GM21723 (cell line): ENCODE measurements at regions not wholly inside any gene's neighbourhood (a gene's known extent, or its start where the extent isn't known, plus 50 kb on each side); places are given as distances from the start of the nearest gene placed in this dataset.
A peak's percentile ranks its signal among the peaks of the same experiment; 100 is the strongest.

Experiments used
- ATAC-seq: cut with Tn5 transposase; IDR thresholded peaks from one replicate; pipeline ENCODE4 v1.9.1; 2021; ENCODE audit warnings: mild to moderate bottlenecking, moderate library complexity; ENCODE audit not compliant: unreplicated experiment

DNA sequence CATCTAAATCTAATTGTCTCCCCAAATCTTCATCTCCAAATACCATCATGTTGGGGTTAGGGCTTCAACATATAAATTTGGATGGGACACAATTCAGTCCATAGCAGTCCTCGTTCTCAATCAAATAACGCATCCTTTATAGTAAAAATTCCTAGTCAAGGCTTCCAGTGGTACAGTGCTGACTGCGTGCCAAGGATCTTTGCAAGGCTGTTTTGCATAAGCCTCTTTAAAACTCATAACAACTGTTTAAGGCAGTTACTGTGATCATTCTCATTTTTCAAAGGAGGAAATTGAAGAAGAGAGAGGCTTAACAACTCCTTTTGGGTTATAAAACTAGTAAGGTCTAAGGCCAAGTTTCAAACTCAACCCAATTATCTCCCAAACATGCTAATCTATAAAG, 666.9 kb downstream of the NYAP2 start:
- no peak for ATAC-seq

DNA sequence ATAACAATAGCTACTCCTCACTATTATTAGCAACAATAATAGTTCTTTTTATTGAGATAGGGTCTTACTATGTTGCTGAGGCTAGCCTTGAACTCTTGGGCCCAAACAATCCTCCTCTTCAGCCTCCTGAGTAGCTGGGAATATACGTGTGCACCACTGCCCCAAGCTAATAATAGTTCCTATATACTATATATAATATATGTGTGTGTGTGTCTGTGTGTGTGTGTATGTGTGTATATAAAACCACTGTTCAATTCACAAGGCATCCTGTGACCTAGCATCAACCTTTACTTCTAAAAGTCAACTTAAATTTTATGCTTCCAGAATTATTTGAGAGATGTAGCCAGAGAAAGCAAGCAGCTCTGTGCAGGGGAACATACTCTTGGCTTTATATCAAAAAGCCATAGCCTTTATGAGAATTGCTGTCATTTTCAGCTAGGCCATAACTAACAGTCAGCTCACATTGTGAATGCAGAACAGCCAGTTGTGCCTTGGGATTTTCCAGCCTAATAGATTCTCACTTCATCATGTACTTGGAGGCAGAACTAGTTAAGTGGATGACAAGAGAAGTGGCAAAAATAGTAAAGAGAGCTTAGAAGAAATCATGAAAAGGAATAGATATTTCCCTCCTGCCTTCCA, 665.5 kb downstream of the NYAP2 start:
- ATAC-seq: no peak

DNA sequence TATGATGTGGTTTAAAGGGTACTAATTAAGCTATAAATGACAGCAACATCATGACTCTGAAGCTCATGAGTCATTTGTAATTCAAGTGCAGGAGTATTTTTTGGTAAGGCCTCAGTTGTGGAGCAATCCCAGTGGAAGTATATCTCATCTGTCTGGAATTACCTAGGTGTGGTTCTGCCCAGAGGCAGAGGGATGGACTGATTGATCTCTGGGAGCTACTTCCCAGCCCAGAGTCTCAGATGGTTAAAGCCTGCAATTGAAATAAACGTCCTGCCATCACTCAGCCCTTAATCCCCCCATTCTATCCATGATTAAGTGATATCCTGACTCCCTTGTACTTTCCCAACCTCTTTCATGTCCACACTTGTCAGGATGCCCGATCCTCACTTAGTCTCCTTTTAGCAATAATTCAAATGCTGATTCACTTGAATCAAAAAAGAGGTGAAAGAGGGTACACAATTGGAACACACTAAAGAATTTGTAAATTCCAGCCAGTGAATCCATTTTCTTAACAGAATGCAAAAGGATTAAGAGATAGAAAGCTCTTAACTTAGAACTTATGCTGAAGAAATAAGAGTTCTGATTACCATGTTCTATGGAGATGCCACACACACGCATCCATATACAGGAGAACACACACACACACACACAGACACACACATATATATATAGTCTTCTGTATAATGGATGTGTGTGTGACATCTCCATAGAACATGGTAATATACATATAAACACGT, 664.4 kb downstream of the NYAP2 start:
- ATAC-seq: no peak

DNA sequence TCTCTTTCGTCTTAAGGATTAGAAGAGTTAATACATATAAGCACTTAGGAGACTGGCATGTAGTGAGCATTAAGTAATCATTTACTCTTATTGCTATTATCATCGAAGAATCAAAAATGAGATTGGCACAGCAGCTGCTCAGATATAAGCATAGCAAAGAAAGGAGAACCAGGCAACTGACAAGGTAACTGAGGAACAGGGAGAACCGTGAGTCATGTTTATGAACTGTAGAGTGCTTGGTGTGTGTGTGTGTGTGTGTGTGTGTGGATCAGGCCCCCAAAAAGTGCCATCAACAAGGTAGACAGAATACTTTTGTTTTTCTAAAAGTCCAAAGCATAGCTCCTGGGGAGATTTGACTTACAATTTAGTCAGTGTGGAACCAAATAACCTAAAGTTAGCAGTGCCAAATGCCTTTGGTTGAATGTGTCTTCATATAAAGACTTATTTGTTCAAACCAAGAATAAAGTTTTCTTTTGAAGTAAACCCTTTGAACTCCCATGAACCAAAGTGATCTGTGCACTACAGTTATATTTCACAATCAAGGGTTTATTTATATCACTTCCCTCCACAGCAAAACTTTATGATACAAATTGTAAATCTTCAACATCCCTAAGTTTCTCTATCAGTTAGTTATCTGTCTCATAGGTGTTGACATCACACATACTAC, 660.6 kb downstream of the NYAP2 start:
- no peak for ATAC-seq

DNA sequence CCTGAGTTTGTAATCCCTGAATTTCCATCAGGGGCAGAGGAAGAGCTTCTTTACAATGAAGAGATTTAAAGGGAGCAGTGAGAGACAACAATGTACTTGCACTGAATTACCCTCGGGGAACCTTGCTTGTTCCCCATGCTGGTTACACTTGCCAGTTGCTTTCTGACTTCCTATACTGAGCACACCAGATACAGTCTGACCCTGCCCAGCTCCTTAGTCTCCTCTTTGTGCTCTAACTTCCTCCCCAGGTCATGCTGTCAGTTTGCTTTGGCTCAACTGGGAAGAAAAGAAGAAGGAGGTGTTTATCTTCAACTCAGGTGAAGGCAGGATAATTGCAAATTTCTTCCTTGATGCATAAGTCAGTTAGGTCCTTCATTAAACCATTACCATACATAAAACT, 658.4 kb downstream of the NYAP2 start:
- ATAC-seq: no peak

DNA sequence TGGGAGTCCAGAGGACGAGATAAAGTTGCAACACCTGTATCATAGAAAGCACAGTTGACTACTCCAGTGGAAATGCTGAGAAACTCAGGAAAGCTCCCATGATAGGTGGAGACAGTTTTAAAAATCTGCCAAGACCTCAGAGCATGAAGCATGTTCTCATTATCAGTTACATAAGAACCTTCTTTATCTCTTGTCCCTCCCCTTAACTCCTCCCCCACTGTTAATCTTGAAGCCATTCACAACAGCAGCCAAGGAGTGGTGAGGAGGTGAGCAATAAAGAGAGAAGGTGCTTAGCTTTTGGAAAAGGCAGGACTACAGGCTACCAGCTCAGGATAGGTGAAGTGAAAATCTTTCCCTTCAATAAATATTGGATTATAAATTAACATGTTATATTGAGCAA, 657.9 kb downstream of the NYAP2 start:
- no peak for ATAC-seq

DNA sequence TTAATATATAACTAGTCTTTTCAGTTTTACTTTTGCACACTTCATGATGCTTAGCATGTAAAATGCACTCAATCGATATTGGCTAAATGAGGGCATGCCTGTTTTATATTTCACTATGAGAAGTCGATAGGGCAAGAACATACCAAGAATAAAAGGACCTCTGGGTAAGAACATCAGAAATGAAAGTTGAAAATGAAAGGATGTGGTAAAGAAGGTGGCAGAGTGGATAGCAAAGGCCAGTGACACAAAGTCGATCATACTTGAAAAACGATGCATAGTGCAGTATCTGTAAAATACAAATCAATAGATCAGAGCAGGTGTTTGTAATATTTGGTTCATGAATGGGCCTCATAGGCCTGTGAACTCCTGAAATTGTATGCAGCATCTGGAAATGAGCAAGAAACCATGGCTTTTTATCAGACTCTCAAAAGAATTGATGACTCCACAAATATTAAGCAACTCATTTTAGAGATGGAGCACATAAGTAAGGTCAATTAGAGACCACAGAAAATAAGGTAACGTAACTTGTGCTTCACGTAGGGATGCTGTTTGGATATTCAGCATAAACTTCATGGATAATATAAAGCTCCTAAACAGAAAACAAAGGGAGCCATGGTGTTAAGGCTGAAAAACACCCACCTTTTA, 653.4 kb downstream of the NYAP2 start:
- ATAC-seq: no peak

DNA sequence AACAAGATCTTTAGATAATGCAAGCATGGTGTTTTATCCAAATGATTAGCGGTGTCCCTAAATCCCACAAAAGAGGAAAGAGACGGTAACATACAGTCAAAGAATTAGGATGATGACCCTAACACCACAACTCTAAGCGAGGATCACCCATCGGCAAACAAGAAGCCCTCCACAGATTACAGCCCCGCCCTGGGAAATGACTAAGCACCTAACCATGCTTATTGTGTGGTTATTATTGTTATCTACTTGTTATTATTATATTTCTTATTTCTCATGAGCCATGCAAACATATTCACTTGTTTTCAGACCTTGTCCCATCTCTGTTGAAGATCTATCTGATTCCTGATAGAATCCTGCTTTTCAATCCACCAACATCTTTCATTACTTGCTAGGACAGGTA, 651.3 kb downstream of the NYAP2 start:
- ATAC-seq: no peak

DNA sequence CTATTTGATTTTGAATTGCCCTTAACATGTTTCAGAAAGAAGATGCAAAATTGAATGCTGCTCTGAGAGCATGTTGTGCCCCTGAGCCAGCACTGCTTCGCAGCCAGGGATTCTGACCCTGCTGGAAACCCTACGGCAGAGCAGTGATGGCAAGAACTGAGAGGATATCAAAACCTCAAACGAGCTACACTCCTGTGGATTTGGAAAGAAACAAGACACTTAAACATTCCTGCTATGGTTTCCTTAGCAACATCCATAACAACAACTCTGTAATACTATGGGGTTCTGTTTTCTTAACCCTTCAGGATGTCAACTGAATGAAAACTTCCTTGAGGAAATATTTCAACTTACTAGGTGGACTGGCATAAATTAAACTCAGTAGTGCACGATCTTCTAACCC, 649.1 kb downstream of the NYAP2 start:
- ATAC-seq: no peak

DNA sequence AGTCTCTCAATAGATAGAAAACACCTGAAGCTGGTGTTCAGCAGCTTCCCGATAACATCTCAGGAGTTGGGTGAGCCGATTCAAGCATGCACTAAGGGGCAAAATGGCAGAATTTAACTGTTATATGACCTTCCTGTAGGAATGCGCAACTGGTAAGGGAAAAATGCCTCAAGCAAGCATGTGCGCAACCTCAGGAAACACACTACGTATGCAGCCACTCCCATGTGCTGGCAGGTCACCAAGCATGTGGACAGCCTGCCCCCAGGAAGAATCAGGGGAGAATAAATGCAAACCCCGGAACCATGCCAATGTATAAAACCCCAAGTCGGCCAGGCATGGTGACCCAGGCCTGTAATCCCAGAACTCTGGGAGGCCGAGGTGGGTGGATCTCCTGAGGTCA, 645.6 kb downstream of the NYAP2 start:
- ATAC-seq: no peak

DNA sequence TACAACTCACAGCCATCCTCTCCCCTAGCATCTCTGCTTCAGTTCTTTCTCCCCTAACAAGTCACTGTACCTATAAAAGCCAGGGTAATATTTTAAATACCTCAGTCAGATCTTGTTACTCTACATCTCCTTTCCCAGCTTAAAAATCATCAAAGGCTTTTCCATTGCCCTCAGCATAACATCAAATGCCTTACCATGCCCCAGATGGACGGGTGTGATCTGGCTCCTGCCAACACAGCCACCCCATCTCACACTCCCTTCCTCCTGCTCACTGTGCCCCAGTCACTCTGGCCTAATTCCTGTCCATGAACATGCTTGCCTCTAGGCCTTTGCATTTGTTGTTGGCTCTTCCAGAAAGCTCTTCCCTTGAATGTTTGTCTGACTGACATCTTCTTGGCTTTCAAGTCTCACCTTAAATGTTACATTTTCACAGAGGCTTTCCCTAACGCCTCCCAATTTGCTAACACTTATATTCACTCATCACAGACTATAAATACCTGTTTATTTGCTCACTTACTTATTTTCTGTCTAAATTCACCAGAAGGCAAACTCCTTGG, 640.9 kb downstream of the NYAP2 start:
- ATAC-seq: no peak

DNA sequence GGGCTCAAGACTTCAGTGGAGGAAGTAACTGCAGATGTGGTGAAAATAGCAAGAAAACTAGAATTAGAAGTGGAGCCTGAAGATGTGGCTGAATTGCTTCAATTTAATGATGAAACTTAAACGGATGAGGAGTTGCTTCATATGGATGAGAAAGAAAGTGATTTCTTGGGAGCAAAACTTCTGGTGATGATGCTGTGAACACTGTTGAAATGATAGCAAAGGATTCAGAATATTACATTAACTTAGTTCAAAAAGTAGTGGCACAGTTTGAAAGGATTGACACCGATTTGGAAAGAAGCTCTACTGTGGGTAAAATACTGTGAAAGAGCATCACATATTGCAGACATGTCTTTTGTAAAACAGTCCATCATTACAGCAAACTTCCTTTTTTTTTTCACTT, 638.0 kb downstream of the NYAP2 start:
- ATAC-seq: no peak

DNA sequence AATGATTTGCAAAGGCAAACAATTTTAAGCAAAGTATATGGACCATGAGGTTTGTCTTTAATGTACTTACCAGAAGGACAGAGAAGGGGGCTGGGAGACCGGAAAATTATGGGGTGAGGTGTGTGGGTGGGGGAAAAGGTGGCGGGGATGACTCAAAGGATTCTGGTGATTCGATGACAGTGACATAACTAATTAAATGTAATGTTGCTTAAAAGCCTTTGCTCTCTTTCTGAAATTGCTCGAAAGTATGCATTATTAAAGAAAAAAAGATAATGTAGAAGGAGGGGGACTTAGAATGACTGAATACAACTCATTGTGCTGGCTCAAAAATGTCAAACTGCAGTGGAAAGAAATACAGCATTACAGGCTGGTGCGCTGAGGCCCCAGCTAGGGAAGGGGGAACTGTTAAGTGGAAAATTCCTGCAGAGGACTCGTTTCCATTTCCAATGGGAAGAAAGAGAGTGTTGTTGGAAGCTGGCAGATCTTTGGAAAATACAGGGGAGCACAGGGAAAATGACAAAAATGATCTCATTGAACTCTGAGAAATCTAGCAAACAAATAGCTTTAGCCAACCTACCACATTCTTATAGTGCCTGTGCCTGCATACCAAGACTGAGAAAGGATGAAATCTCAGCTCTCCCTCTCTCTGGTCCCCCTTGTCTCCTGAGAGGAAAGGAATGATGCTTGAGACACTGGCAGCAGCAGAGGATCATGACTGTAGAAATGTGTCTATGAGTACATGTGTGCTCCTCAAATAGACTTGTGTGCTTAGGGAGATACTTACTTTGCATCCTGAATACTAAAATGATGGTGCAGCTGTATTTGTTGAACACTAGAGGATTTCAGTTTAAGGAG, 632.4 kb downstream of the NYAP2 start:
- ATAC-seq: peak; percentile 26

DNA sequence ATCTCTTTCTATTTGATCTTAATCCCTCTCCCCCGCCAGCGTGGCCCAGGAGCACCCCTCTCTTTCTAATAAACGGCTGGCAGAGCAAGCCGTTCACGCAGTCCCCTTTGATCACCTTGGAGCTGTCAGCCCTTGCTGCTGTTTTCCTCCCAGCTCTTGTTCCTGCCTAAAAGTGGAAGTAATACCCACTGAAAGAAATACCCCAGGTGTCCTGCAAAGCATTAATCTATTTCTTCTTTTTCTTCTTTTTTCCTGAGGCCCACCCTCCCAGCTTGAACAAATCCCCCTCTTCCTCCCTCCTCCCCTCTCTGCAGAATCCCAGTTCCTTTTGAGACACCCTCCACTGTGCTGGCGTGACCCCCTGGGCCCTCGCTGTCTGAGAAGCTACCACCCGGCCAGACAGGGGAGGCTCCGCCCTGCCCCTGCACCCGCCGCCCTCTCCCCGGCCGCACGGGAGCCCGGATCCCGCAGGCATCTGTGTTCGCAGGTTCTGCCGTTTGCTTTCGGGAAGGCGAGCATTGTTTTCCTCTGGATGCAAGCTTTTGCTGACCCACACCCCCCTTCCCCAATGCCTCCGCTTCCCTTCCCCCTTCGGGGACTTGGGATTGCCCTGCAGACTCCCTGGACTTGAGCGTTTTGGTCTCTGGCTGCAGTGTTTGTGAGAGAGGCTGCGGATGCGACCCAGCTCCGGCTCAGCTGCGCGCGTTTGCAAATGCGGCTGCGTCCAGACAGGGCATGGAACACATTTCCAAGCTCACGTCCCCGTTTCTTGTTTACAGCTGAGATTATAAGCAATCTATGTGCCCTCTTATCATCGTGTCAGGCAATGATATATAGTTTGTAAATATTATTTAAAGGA, 631.5 kb downstream of the NYAP2 start:
- ATAC-seq: peak; percentile 58

DNA sequence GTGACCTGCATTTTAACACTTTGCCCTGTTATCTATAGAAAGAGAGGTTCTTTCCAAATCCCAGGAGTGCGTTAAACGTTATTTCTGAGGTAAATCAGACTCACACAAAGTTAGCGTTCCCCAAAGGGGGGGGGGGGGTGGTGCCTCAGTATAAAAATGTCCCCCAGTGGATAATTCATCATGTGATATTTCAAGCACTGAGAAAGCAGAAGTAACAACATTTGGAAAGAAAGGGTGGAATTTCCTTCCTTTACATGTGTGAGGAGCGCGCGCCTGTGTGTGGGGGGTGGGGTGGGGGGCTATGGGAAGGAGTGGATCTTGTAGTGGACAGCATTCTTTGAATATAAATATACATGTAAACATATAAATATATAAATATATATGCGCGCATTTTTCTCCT, 630.9 kb downstream of the NYAP2 start:
- ATAC-seq: no peak

DNA sequence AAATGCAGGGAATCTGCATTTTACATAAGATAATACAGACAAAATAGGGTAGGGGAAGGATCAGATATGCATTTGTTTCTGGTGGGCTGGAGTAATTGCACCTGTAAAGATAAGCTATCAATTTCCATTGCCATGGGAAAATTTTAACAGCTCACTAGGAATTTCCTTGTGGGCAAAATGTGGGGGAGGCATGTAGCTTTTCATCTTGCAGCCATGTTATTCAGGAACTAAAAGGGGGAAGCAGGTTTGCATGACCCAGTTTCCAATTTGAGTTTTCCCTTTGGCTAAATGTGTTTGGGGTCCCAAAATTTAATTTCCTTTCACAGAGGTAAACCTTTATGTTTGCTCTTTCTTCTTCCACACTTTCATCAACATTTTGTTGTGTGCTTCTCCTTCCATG, 624.4 kb downstream of the NYAP2 start:
- no peak for ATAC-seq

DNA sequence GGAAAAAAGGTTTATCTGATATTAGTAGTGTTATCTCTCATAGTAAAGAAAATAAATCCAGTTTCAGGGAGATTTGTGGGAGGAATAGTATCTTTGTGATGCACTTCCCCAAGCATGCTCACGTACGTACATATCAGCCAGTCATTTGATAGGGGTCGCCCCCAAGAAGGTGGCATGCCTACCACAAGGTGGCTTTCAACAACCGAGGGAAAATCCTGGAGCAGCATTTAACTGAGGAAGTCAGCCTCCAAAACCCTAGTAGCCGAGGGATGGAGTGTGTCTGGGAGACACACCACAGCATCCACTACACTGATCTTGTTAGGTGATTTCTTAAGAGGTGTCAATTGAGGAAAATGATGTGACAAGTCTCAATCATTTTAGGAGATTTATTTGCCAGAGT, 623.9 kb downstream of the NYAP2 start:
- no peak for ATAC-seq

DNA sequence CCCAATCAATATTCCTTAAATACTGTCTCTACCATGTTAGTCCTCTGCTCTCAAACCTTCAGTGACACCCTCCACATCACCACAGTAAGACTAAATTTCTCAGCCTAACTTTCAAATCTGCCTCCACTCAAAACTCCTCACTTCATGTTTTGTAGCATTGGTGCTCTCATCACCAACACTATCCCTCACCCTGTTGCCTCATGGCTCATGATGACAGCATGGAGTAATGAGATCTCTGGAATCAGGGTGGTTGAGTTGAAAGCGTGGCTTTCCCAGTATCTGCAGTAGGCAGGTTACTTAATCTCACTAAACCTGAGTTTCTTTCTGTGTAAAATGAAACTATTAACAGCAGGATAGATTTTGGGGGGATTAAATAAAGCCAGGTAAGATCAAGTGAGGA, 621.4 kb downstream of the NYAP2 start:
- no peak for ATAC-seq

DNA sequence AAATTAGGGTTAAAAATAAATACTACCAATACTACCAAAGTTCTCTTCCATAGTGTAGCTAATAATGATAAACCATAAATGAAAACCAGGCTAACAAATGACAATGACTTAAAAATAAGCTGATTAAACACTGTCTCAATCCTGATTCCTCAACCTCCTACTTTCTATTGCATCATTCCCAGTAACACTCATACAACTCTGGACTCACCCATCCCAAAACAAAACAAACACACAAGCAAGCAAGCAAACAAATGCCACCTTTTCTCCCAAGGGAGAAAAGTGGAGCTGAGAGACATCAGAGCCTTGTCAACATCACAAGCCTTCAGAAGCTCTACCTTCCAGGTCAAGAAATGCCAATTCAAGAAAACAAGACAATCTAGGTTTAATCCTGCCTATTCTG, 620.7 kb downstream of the NYAP2 start:
- no peak for ATAC-seq

DNA sequence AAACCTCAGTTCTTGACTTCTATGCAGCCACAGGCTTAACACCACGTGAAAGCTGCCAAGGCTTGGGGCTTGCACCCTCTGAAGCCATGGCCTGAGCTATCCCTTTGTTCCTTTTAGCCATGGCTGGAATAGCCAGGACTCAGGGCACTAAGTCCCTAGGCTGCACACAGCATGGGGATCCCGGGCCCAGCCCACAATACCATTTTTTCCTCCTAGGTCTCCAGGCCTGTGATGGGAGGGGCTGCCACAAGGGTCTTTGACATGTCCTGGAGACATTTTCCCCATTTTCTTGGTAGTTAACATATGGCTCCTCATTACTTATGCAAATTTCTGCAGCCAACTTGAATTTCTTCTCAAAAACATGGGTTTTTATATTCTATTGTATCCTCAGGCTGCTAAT, 619.1 kb downstream of the NYAP2 start:
- no peak for ATAC-seq
